B cell (primary cell): ENCODE measurements at regions not wholly inside any gene's neighbourhood (a gene's known extent, or its start where the extent isn't known, plus 50 kb on each side); places are given as distances from the start of the nearest gene placed in this dataset.

Experiments
- ATAC-seq: fragments of 200-7000 bp; cut with Tn5 transposase; one replicate; pipeline ENCODE4 v1.10.0; 2021; ENCODE audit warnings: low read depth, mild to moderate bottlenecking, moderate number of reproducible peaks, moderate library complexity
- CTCF ChIA-PET: fragments of 350-600 bp; sonication (Branson Sonifier 250); formaldehyde crosslinking; loops from one replicate; lab custom pipeline; 2021; ENCODE audit warnings: antibody characterized with exemption, inconsistent platforms; lab: Charles Lee
- POLR2A ChIA-PET: fragments of 350-600 bp; sonication (Branson Sonifier 250); formaldehyde crosslinking; loops from one replicate; lab custom pipeline; 2021; ENCODE audit warnings: antibody characterized with exemption; lab: Charles Lee
- DNase-seq: peaks from one replicate; pipeline ENCODE4 v3.0.0; 2013
- H2AFZ ChIP-seq: 2 replicates; pipeline ENCODE4 v1.6.1; 2012; ENCODE audit warnings: mild to moderate bottlenecking, low read depth, low read length; ENCODE audit not compliant: insufficient read depth, poor library complexity, severe bottlenecking
- H3K27ac ChIP-seq, 2 donors: 1 replicate in 1 of 2; 2 replicates in 1 of 2; pipeline ENCODE4 v1.5.1; 2012 to 2013; ENCODE audit warnings: low read length in 2 of 2, mild to moderate bottlenecking in 2 of 2, moderate library complexity in 1 of 2
- H3K27me3 ChIP-seq, 4 experiments: fragments of 200-600 bp in 1 of 4; sonication (generic) in 1 of 4; replicated peaks in 1 of 4; 1 replicate in 2 of 4; 2 replicates in 2 of 4; pipeline versions ENCODE4 v1.6.1 to v1.7.0; 2013 to 2016; ENCODE audit warnings: low read length in 3 of 4, mild to moderate bottlenecking in 2 of 4, mixed read lengths in 1 of 4, moderate library complexity in 1 of 4; ENCODE audit not compliant: insufficient read depth in 4 of 4, control insufficient read depth in 3 of 4; ENCODE audit errors: control extremely low read depth in 1 of 4
- H3K36me3 ChIP-seq, 2 experiments: replicated peaks in 1 of 2; 1 replicate in 1 of 2; 2 replicates in 1 of 2; pipeline versions ENCODE4 v1.6.1 to v1.7.1; 2013; ENCODE audit warnings: low read length in 1 of 2; ENCODE audit not compliant: insufficient read depth in 2 of 2, control insufficient read depth in 1 of 2; ENCODE audit errors: control extremely low read depth in 1 of 2, extremely low read depth in 1 of 2
- H3K4me1 ChIP-seq, 2 donors: fragments of 200-600 bp in 1 of 2; sonication (generic) in 1 of 2; 1 replicate in 1 of 2; 2 replicates in 1 of 2; pipeline versions ENCODE4 v1.5.1 to v1.6.1; 2013 to 2017; ENCODE audit warnings: low read length in 2 of 2; ENCODE audit not compliant: control insufficient read depth in 2 of 2, insufficient read depth in 2 of 2
- H3K4me2 ChIP-seq: replicated peaks from 2 replicates; pipeline ENCODE3; 2012; ENCODE audit warnings: mild to moderate bottlenecking, low read depth, low read length; ENCODE audit not compliant: poor library complexity, severe bottlenecking
- H3K4me3 ChIP-seq, 5 experiments: fragments of 200-600 bp in 1 of 5; sonication (generic) in 1 of 5; 1 replicate in 3 of 5; 2 replicates in 2 of 5; pipeline versions ENCODE4 v1.5.1 to v1.7.0; 2011 to 2016; ENCODE audit warnings: low read length in 4 of 5, mild to moderate bottlenecking in 4 of 5, low read depth in 2 of 5, control low read depth in 1 of 5, moderate library complexity in 1 of 5; ENCODE audit not compliant: insufficient read depth in 1 of 5; ENCODE audit errors: control extremely low read depth in 1 of 5, extremely low read depth in 1 of 5
- H3K79me2 ChIP-seq: fragments of 200-600 bp; sonication (generic); one replicate; pipeline ENCODE4 v1.6.0; 2016; ENCODE audit warnings: low read length; ENCODE audit not compliant: control insufficient read depth, insufficient read depth
- H3K9ac ChIP-seq: fragments of 200-600 bp; sonication (generic); 2 replicates; pipeline ENCODE4 v1.6.1; 2017; ENCODE audit warnings: mild to moderate bottlenecking, low read length, moderate library complexity
- H3K9me3 ChIP-seq, 3 donors: one replicate each; pipeline versions ENCODE4 v1.6.1 to v1.7.1; 2013; ENCODE audit warnings: low read length in 2 of 3; ENCODE audit not compliant: control insufficient read depth in 2 of 3, insufficient read depth in 1 of 3; ENCODE audit errors: control extremely low read depth in 1 of 3
- H4K20me1 ChIP-seq: 2 replicates; pipeline ENCODE4 v1.6.0; 2012; ENCODE audit warnings: mild to moderate bottlenecking, low read length; ENCODE audit not compliant: insufficient read depth, control insufficient read depth, poor library complexity, severe bottlenecking
- H3K27ac Mint-ChIP-seq: one replicate; pipeline ENCODE4 v1.8.0; 2021; ENCODE audit warnings: mixed read lengths
- H3K27me3 Mint-ChIP-seq: one replicate; pipeline ENCODE4 v1.8.0; 2021; ENCODE audit warnings: mixed read lengths
- H3K4me1 Mint-ChIP-seq: one replicate; pipeline ENCODE4 v1.8.0; 2021; ENCODE audit warnings: mixed read lengths
- H3K4me3 Mint-ChIP-seq: one replicate; pipeline ENCODE4 v1.8.0; 2021; ENCODE audit warnings: mixed read lengths
- H3K9me3 Mint-ChIP-seq: one replicate; pipeline ENCODE4 v1.8.0; 2022; ENCODE audit warnings: mixed read lengths; ENCODE audit not compliant: insufficient read depth
- EZH2 ChIP-seq: IDR thresholded peaks from 2 replicates; pipeline ENCODE4 v1.6.1; 2012; ENCODE audit warnings: borderline replicate concordance, low read depth, mild to moderate bottlenecking, moderate library complexity, low read length; ENCODE audit not compliant: insufficient read depth, poor library complexity, severe bottlenecking
- WGBS: methylation state at CpG from one replicate; pipeline ENCODE4 v1.1.5; 2013; ENCODE audit warnings: missing lambda C conversion rate; ENCODE audit not compliant: insufficient coverage; 5-methylcytosine and 5-hydroxymethylcytosine counted together
- intact Hi-C: fragments of 100-400 bp; cut with micrococcal nuclease; formaldehyde crosslinking; loops from one replicate; pipeline ENCODE4 v1.10.0; 2022
- TF ChIP-seq, protein P1 (sequence below): fragments of 200-600 bp; IDR thresholded peaks from one replicate; pipeline ENCODE4 v1.8.0; 2022; ENCODE audit warnings: antibody characterized with exemption, mild to moderate bottlenecking

DNA sequence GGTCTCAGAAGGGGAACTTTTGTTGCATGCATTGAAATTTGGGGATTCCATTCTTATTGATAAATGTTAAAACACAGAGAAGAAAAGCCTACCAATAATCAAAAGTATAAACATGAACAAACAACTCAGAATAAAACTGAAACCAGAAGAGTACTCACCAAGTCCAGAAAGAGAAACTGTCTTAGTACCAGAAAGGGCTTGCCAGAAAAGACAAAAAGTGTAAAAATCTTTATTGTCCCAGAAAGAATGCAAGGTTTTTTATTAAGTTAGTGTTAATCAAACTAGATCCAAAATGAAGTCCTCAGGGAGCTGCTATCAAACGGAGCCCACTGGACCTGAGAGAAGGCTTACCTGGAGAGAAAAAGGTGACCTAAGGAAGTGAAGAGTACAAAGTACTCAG, 897.5 kb downstream of the PCDH7 start:
- Histone ChIP-seq H3K4me3 (no peak overlapping the region), H3K27ac (no peak overlapping the region), H3K4me1 (no peaks in the 10 kb centered on the region), H3K36me3 (no peaks in the 10 kb centered on the region), H3K9ac (no peak overlapping the region), H3K27me3 (no peaks in the 10 kb centered on the region), H4K20me1 (no peaks in the 10 kb centered on the region), H3K9me3 (peaks cover 0 to 6% (median 0%) of the 10 kb centered on the region in 3 donors), H3K79me2 (no peaks in the 10 kb centered on the region), H3K4me2 (no peak overlapping the region), H2AFZ (no peak overlapping the region)
- no peak for DNase-seq
- Mint-ChIP-seq H3K4me3 (no peak overlapping the region), H3K4me1 (no peaks in the 10 kb centered on the region), H3K27ac (no peak overlapping the region), H3K9me3 (no peaks in the 10 kb centered on the region), H3K27me3 (no peaks in the 10 kb centered on the region)
- intact Hi-C loops = no loop called here
- ChIA-PET POLR2A (no interaction called here), CTCF (no interaction called here)
- WGBS = 80% methylated on average over 1 of the region's 1 CpG
- no peak for TF ChIP-seq EZH2
- TF ChIP-seq, protein P1, sequence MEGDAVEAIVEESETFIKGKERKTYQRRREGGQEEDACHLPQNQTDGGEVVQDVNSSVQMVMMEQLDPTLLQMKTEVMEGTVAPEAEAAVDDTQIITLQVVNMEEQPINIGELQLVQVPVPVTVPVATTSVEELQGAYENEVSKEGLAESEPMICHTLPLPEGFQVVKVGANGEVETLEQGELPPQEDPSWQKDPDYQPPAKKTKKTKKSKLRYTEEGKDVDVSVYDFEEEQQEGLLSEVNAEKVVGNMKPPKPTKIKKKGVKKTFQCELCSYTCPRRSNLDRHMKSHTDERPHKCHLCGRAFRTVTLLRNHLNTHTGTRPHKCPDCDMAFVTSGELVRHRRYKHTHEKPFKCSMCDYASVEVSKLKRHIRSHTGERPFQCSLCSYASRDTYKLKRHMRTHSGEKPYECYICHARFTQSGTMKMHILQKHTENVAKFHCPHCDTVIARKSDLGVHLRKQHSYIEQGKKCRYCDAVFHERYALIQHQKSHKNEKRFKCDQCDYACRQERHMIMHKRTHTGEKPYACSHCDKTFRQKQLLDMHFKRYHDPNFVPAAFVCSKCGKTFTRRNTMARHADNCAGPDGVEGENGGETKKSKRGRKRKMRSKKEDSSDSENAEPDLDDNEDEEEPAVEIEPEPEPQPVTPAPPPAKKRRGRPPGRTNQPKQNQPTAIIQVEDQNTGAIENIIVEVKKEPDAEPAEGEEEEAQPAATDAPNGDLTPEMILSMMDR = no peak
- no peak for ATAC-seq

DNA sequence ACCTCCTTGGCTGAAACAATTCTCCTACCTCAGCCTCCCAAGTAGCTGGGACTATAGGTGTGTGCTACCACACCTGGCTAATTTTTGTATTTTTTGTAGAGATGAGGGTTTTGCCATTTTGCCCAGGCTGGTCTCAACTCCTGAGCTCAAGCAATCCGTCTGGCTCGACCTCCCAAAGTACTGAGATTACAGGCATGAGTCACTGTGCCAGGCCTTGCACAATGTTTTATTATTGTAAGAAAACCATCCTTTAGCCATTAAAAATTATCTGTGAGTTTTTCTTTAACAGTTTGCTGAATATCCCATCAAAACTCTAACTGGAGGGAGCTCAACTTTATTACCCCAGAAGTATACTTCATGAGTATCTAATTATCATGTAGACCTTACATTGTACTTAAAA, 900.3 kb downstream of the PCDH7 start:
- intact Hi-C loops = no loop called here

More for the DNA sequence above, 900.3 kb downstream of the PCDH7 start:
- Histone ChIP-seq H3K4me3 (no peak overlapping the region), H3K4me2 (no peak overlapping the region), H3K27ac (no peak overlapping the region), H2AFZ (no peak overlapping the region), H3K9ac (no peak overlapping the region), H3K9me3 (peaks cover 0 to 1% (median 0%) of the 10 kb centered on the region in 3 donors), H3K36me3 (no peaks in the 10 kb centered on the region), H3K27me3 (no peaks in the 10 kb centered on the region), H3K79me2 (no peaks in the 10 kb centered on the region), H3K4me1 (no peaks in the 10 kb centered on the region), H4K20me1 (no peaks in the 10 kb centered on the region)
- Mint-ChIP-seq H3K4me1 (no peaks in the 10 kb centered on the region), H3K27ac (no peak overlapping the region), H3K4me3 (no peak overlapping the region), H3K9me3 (no peaks in the 10 kb centered on the region), H3K27me3 (no peaks in the 10 kb centered on the region)
- DNase-seq = no peak
- TF ChIP-seq, protein P1 = no peak
- no peak for TF ChIP-seq EZH2
- ChIA-PET POLR2A (no interaction called here), CTCF (no interaction called here)
- ATAC-seq = no peak
- no CpG with 5 or more reads among the region's 2 CpGs for WGBS
